Activated CD4-positive, alpha-beta T cell treated with anti-CD3 and anti-CD28 coated beads, Interleukin-2, amount 10 ng/mL, durations not matched to agents 24 days and 14 days (primary cell): ENCODE measurements at regions not wholly inside any gene's neighbourhood (a gene's known extent, or its start where the extent isn't known, plus 50 kb on each side); places are given as distances from the start of the nearest gene placed in this dataset.
A peak's percentile ranks its signal among the peaks of the same experiment; 100 is the strongest.
"Not testable (repeated sequence)": the region's sequence is repeated elsewhere in the genome, so short reads cannot be mapped to it uniquely, and the experiment has no call there.

Experiments used
- DNase-seq: peaks from one replicate; pipeline ENCODE4 v3.0.0; 2022
- H3K27ac Mint-ChIP-seq: one replicate; pipeline ENCODE4 v1.8.0; 2022; ENCODE audit warnings: mild to moderate bottlenecking, mixed read lengths
- H3K27me3 Mint-ChIP-seq: one replicate; pipeline ENCODE4 v1.8.0; 2022; ENCODE audit warnings: mixed read lengths
- H3K36me3 Mint-ChIP-seq: one replicate; pipeline ENCODE4 v1.8.0; 2022; ENCODE audit warnings: low read depth, mild to moderate bottlenecking, mixed read lengths
- H3K4me1 Mint-ChIP-seq: one replicate; pipeline ENCODE4 v1.8.0; 2021; ENCODE audit warnings: mixed read lengths
- H3K4me3 Mint-ChIP-seq: one replicate; pipeline ENCODE4 v1.8.0; 2022; ENCODE audit warnings: mild to moderate bottlenecking, moderate library complexity, mixed read lengths
- H3K9me3 Mint-ChIP-seq: one replicate; pipeline ENCODE4 v1.8.0; 2021; ENCODE audit warnings: mixed read lengths
- intact Hi-C: fragments of 100-400 bp; cut with micrococcal nuclease; formaldehyde crosslinking; loops from one replicate; pipeline ENCODE4 v1.15.1; 2023

DNA sequence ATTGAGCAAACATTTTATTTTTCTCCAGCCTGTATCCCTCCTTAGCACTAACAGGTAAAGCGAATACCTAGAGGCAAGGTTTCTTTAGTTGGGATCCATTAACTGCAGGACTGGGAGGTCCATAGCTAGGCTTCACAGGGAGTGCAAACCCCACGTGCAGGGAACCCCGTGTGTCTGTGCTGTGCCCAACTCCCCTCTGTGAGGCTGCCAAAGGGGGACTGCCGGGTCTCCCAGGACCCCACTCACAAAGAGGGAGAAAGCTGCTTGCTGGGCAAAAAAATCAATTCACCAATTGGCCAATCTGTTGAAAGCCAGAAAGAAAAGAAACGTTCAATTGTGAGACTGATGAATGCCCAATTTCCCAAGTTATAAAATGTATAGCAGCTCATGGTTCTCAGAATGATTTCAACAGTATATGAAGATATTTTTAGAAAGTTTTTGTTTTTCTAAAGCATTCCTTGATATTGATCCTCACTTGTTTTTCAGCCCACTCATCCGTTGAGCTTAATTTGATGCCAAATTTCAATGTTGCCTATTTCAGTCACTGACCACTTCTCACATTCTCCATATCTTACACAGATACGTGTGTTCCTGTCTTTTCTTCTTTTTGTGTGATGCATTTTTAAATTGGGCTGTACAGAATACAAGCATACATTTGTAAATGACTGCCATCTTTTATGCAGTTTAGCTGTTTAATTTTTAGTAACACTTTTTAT, 202.7 kb upstream of the PRSS58 start:
- no peaks in the 10 kb centered on the region for H3K9me3 Mint-ChIP-seq
- H3K36me3 Mint-ChIP-seq, result no peaks in the 10 kb centered on the region
- no peak for DNase-seq
- intact Hi-C loops, result no loop called here
- H3K27ac Mint-ChIP-seq, result no peak overlapping the region
- H3K27me3 Mint-ChIP-seq, result no peaks in the 10 kb centered on the region
- peaks cover 43% of the 10 kb centered on the region for H3K4me1 Mint-ChIP-seq
- H3K4me3 Mint-ChIP-seq, result no peak overlapping the region

DNA sequence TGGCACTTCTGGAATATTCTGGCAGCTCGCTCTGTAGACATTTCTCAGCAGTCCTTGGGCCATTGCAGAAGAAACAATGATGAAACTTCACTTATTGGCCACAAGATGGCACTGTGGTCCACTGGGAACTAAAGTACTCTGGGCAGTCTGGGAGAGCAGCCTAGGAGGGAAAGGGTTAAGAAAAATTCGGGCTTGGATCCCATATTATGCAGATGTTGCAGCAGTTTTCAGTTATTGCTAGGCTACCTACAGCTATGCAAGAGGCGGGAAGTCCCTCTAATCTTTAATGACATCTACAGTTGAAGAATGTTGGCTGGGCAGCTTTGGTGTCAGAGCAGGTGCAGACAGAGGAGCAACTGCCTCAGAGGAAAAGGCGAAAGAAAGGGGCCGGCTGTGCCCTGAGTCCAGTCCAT, 201.7 kb upstream of the PRSS58 start:
- no peaks in the 10 kb centered on the region for H3K27me3 Mint-ChIP-seq
- intact Hi-C loops, result loop anchor here (1.0 to 5.0 kb wide), 3 partner anchors 18 to 38 kb away; no protein-coding TSS in a partner anchor
- no peaks in the 10 kb centered on the region for H3K36me3 Mint-ChIP-seq
- peak; percentile 77 for DNase-seq
- H3K4me1 Mint-ChIP-seq, result peaks cover 50% of the 10 kb centered on the region
- peak overlapping the region; percentile 34 for H3K27ac Mint-ChIP-seq
- H3K9me3 Mint-ChIP-seq, result no peaks in the 10 kb centered on the region
- no peak overlapping the region for H3K4me3 Mint-ChIP-seq

DNA sequence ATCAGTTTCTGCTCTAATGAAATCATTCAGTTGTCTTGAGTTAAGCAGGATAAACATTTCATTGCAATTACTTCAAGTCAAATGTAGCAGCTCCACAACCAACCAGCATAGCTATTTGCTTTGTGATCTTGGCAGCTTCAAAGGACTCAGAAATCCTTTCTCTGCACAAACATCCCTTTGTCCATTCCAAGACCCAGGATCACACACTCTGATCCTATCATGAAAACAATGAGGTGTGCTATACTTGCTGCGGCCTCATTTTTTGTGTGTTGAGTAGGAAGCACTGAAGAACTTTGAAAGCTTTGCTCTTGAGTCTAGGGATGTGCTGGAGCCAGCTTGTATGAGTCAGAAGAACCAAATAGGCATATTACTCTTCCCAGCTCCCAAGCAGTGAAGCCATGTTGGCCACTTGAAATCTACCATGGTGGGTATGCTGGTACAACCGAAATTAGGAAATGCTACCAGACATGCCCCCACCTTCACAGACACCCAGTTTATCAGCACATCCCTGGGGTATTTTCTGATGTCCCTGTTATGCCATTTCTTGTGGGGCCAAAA, 199.4 kb upstream of the PRSS58 start:
- no peaks in the 10 kb centered on the region for H3K36me3 Mint-ChIP-seq

DNA sequence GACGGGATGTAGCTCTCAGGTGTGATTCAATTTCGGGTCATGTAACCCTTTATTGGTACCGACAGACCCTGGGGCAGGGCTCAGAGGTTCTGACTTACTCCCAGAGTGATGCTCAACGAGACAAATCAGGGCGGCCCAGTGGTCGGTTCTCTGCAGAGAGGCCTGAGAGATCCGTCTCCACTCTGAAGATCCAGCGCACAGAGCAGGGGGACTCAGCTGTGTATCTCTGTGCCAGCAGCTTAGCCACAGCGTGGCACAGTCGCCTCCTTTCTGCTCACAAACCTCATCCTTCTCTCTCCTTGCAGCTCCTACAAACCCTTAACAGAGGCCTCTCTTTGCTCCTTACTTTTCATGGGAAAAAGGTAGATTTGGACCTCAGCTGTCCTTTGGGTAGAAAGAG, 197.5 kb upstream of the PRSS58 start:
- Mint-ChIP-seq H3K36me3 (no peaks in the 10 kb centered on the region), H3K9me3 (no peaks in the 10 kb centered on the region), H3K4me3 (peak overlapping the region; percentile 73), H3K4me1 (peaks cover 44% of the 10 kb centered on the region), H3K27me3 (peaks cover 5% of the 10 kb centered on the region), H3K27ac (peak overlapping the region; percentile 72)
- intact Hi-C loops, result loop anchor here (5.0 kb wide), 1 partner anchor 42 kb away; no protein-coding TSS in a partner anchor
- no peak for DNase-seq

More for the DNA sequence above, 199.4 kb upstream of the PRSS58 start:
- Mint-ChIP-seq H3K27me3 (peaks cover 3% of the 10 kb centered on the region), H3K4me3 (peak overlapping the region; percentile 39), H3K4me1 (peaks cover 43% of the 10 kb centered on the region), H3K27ac (no peak overlapping the region), H3K9me3 (no peaks in the 10 kb centered on the region)
- no peak for DNase-seq
- intact Hi-C loops, result loop anchor here (5.0 kb wide), 1 partner anchor 40 kb away; no protein-coding TSS in a partner anchor

DNA sequence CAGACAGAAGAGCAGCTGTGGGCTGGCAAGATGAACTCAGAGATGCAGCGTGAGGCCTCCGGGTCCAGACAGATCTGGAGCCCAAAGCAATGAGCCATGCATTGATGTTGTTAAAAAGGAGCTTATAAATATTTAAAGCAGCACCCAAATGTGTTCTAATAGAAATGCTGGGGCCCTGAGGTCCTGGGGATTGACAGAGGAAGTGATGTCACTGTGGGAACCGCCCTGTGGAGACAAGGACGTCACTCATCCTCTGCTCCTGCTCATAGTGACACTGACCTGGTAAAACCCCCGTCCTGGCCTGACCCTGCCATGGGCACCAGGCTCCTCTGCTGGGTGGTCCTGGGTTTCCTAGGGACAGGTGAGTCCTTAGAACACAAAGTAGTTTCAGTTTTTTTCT, 197.0 kb upstream of the PRSS58 start:
- Mint-ChIP-seq H3K27ac (peak overlapping the region; percentile 73), H3K27me3 (peaks cover 8% of the 10 kb centered on the region), H3K36me3 (no peaks in the 10 kb centered on the region), H3K4me1 (peaks cover 42% of the 10 kb centered on the region), H3K9me3 (no peaks in the 10 kb centered on the region), H3K4me3 (peak overlapping the region; percentile 73)
- intact Hi-C loops, result loop anchor here (5.0 kb wide), 1 partner anchor 42 kb away; no protein-coding TSS in a partner anchor
- peak; percentile 77 for DNase-seq

DNA sequence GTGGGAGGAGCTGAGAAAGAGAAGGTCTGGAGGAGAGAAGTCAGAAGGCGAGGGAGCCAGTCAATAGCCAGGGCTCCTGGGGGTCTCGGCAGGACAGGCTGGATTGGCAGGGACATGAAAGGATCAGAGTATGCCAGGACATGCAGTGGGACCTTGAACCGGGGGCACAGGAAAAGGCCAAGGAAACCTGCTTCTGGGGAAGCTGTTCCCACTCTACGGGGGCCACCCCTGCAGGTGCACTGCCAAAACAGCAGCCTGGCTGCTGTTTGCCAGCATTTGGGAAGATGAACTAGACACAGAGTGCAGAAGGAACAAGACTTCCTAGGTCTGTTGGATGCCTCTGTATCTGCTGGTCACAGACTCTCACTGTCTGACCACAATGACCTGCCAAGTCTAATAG, 194.9 kb upstream of the PRSS58 start:
- intact Hi-C loops, result no loop called here
- no peaks in the 10 kb centered on the region for H3K9me3 Mint-ChIP-seq
- no peaks in the 10 kb centered on the region for H3K36me3 Mint-ChIP-seq
- H3K4me1 Mint-ChIP-seq, result peaks cover 27% of the 10 kb centered on the region
- no peak overlapping the region for H3K4me3 Mint-ChIP-seq
- DNase-seq, result no peak
- H3K27ac Mint-ChIP-seq, result no peak overlapping the region
- peaks cover 13% of the 10 kb centered on the region for H3K27me3 Mint-ChIP-seq

DNA sequence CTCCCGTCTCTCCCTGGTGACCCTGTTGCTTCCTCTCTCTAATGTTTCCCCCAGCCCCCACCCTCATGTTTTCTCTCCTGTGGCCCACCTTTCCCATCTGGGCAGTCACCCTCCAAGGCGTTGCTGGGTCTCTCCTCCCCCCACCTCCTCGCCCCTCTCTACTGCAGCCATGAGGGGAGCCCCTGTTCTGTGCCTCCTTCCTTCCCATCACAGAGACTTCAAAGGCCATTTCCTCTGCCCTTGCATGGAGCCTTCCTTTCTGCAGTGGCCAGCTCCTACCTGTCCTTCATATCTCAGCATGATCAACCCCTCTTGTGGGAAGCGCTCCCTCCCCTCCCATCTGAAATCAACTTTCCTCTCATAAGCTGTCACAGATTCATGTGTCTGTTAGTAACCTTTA, 194.0 kb upstream of the PRSS58 start:
- H3K4me3 Mint-ChIP-seq, result no peak overlapping the region
- intact Hi-C loops, result no loop called here
- H3K36me3 Mint-ChIP-seq, result no peaks in the 10 kb centered on the region
- no peaks in the 10 kb centered on the region for H3K9me3 Mint-ChIP-seq
- DNase-seq, result no peak
- peaks cover 15% of the 10 kb centered on the region for H3K27me3 Mint-ChIP-seq
- peaks cover 24% of the 10 kb centered on the region for H3K4me1 Mint-ChIP-seq
- H3K27ac Mint-ChIP-seq, result no peak overlapping the region

DNA sequence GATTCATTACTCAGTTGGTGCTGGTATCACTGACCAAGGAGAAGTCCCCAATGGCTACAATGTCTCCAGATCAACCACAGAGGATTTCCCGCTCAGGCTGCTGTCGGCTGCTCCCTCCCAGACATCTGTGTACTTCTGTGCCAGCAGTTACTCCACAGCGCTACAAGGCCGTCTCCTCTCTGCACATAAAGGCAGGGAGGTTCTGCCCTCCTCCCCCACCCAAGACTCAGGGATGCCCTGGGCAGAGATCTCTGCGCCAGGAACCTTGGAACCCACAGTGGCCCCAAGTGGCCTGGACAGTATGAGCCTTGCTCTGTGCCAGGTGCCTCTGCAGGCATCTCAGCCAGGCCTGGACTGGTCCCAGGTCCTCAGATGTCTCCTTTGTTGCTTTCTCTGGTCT, 193.4 kb upstream of the PRSS58 start:
- Mint-ChIP-seq H3K27ac (no peak overlapping the region), H3K27me3 (peaks cover 15% of the 10 kb centered on the region), H3K4me3 (no peak overlapping the region), H3K36me3 (no peaks in the 10 kb centered on the region), H3K9me3 (no peaks in the 10 kb centered on the region), H3K4me1 (peaks cover 24% of the 10 kb centered on the region)
- intact Hi-C loops, result no loop called here
- DNase-seq, result no peak

DNA sequence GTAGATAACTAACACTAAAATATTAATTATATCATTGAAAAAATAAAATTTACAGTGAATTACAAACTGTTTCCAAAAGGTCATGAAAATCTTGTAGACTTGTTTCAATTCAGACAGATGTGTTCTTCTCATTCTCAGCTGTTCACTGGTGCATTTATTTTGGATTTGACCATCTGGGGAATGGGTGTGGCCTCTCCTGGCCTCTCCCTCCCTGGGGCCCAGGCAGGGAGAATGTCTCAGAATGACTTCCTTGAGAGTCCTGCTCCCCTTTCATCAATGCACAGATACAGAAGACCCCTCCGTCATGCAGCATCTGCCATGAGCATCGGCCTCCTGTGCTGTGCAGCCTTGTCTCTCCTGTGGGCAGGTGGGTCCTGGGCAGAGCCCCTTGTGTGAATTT, 192.8 kb upstream of the PRSS58 start:
- no peaks in the 10 kb centered on the region for H3K36me3 Mint-ChIP-seq
- intact Hi-C loops, result no loop called here
- DNase-seq, result no peak
- peaks cover 23% of the 10 kb centered on the region for H3K4me1 Mint-ChIP-seq
- no peaks in the 10 kb centered on the region for H3K9me3 Mint-ChIP-seq
- peaks cover 15% of the 10 kb centered on the region for H3K27me3 Mint-ChIP-seq
- no peak overlapping the region for H3K27ac Mint-ChIP-seq
- H3K4me3 Mint-ChIP-seq, result peak overlapping the region; percentile 32

DNA sequence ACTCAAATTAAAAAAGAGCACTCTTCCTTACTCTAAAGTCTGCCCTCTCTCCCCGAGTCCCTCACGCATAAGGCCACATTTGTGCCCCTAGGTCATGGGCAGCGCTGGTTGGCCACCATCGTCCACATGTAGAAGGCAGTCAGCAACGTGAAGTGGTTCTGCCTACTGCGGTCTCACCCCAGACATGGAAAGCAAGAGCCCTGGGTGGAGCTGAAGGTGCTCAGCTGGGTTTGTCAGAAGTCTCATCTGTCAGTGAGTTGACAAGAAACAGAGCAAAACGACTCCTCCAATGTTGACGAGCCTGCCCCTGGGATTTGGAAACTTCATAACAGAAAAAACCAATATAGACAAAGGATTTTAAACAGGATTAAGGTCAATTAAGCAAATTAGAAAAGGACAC, 192.3 kb upstream of the PRSS58 start:
- H3K4me3 Mint-ChIP-seq, result peak overlapping the region; percentile 52
- H3K27me3 Mint-ChIP-seq, result peaks cover 15% of the 10 kb centered on the region
- H3K9me3 Mint-ChIP-seq, result no peaks in the 10 kb centered on the region
- H3K4me1 Mint-ChIP-seq, result peaks cover 19% of the 10 kb centered on the region
- H3K36me3 Mint-ChIP-seq, result no peaks in the 10 kb centered on the region
- intact Hi-C loops, result no loop called here
- peak overlapping the region; percentile 84 for H3K27ac Mint-ChIP-seq
- DNase-seq, result no peak

DNA sequence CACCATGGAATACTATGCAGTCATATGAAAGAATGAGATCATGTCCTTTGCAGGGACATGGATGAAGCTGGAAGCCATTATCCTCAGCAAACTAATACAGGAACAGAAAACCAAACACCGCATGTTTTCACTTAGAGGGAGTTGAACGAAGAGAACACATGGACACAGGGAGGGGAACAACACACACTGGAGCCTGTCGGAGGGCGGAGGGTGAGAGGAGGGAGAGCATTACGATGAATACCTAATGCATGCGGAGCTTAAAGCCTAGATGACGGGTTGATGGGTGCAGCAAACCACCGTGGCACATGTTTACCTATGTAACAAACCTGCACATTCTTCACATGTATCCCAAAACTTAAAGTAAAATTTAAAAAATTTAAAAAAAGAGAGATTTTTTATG, 191.0 kb upstream of the PRSS58 start:
- H3K36me3 Mint-ChIP-seq, DNase-seq, H3K9me3 Mint-ChIP-seq: not testable (repeated sequence)
- Mint-ChIP-seq H3K27ac (peak overlapping the region; percentile 23), H3K4me3 (peak overlapping the region; percentile 2), H3K27me3 (peaks cover 18% of the 10 kb centered on the region), H3K4me1 (peaks cover 14% of the 10 kb centered on the region)
- intact Hi-C loops, result loop anchor here (5.0 kb wide), 1 partner anchor 363 kb away; no protein-coding TSS in a partner anchor

DNA sequence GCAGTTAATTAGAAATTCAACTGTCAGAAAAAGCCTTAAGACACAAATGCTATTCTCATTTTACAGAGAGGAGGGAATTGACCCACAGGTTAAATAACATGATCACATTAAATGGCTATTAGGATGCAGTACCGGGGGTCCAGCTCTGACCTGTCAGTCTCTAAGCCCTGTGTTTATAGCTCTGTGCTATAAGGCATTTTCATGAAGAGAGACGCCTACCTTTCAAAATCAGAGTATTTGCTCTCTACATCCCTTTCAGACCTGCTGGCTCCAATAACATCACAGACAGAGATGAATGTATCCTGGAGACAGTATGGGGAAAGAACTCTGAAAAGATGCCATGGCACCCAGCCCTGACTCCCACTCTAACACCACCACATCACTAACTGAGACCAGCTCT, 189.9 kb upstream of the PRSS58 start:
- no peaks in the 10 kb centered on the region for H3K9me3 Mint-ChIP-seq
- peaks cover 21% of the 10 kb centered on the region for H3K4me1 Mint-ChIP-seq
- H3K36me3 Mint-ChIP-seq, result no peaks in the 10 kb centered on the region
- peaks cover 18% of the 10 kb centered on the region for H3K27me3 Mint-ChIP-seq
- no peak for DNase-seq
- H3K4me3 Mint-ChIP-seq, result no peak overlapping the region
- no peak overlapping the region for H3K27ac Mint-ChIP-seq
- intact Hi-C loops, result loop anchor here (5.0 kb wide), 1 partner anchor 365 kb away; no protein-coding TSS in a partner anchor

DNA sequence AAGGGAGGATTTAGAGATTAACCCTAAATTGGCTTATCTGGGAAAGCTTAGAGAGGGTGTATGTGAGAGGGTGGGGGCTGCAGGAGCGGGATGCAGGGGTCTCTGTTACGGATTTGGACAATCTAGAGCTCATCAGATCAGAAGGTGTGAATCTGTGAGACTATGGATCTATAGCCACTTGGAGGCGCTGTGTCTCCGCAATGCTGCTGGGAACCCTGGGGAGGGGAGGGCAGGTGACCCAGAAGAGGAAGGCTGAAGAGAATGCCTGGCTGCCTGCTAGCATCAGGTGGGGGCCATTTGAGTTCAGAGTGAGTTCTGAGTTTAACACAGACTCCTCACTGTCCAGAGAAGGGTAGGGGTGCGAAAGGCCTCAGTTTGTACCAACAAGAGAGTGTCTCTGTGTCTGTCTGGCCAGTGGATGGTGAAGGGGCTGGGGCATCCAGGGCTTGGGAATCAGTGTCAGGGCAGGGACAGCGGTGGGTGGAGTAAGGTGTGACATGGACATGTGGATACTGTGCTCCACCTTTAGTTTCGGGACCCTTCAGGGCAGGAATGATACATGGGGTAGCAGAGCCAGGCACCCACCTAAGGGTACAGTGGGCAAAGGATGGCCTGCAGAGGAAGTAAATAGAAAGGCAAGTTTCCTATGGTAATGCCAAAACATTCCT, 187.3 kb upstream of the PRSS58 start:
- Mint-ChIP-seq H3K4me1 (peaks cover 32% of the 10 kb centered on the region), H3K27ac (no peak overlapping the region), H3K27me3 (peaks cover 11% of the 10 kb centered on the region), H3K36me3 (no peaks in the 10 kb centered on the region), H3K4me3 (no peak overlapping the region), H3K9me3 (no peaks in the 10 kb centered on the region)
- peak; percentile 81 for DNase-seq
- intact Hi-C loops, result loop anchor here (5.0 kb wide), 1 partner anchor 367 kb away; no protein-coding TSS in a partner anchor
